GM06990 (cell line): ENCODE measurements at regions not wholly inside any gene's neighbourhood (a gene's known extent, or its start where the extent isn't known, plus 50 kb on each side); places are given as distances from the start of the nearest gene placed in this dataset.

Experiments used
- DNase-seq: peaks from one replicate; pipeline ENCODE4 v3.0.0-alpha.2; 2011; ENCODE audit not compliant: insufficient read length; ENCODE audit errors: extremely low read depth
- H3K27me3 ChIP-seq: replicated peaks from 2 replicates; pipeline ENCODE4 v1.6.0; 2011; ENCODE audit warnings: low read length; ENCODE audit not compliant: control insufficient read depth, insufficient read depth
- H3K36me3 ChIP-seq: 2 replicates; pipeline ENCODE4 v1.5.1; 2011; ENCODE audit warnings: low read length; ENCODE audit not compliant: control insufficient read depth, insufficient read depth
- H3K4me3 ChIP-seq: replicated peaks from 2 replicates; pipeline ENCODE4 v1.5.1; 2011; ENCODE audit warnings: low read depth, mild to moderate bottlenecking, control low read depth, low read length
- TF ChIP-seq, protein P1 (sequence below): IDR thresholded peaks from 2 replicates; pipeline ENCODE4 v1.5.1; 2011; ENCODE audit warnings: low read length, control low read depth, mild to moderate bottlenecking, inconsistent platforms; ENCODE audit not compliant: insufficient read depth, poor library complexity, severe bottlenecking

- TF ChIP-seq, protein P1, sequence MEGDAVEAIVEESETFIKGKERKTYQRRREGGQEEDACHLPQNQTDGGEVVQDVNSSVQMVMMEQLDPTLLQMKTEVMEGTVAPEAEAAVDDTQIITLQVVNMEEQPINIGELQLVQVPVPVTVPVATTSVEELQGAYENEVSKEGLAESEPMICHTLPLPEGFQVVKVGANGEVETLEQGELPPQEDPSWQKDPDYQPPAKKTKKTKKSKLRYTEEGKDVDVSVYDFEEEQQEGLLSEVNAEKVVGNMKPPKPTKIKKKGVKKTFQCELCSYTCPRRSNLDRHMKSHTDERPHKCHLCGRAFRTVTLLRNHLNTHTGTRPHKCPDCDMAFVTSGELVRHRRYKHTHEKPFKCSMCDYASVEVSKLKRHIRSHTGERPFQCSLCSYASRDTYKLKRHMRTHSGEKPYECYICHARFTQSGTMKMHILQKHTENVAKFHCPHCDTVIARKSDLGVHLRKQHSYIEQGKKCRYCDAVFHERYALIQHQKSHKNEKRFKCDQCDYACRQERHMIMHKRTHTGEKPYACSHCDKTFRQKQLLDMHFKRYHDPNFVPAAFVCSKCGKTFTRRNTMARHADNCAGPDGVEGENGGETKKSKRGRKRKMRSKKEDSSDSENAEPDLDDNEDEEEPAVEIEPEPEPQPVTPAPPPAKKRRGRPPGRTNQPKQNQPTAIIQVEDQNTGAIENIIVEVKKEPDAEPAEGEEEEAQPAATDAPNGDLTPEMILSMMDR: no peak
- DNase-seq: no peak
- no peak overlapping the region for H3K4me3 ChIP-seq
Measured at GRCh38 chr5:54756796-54757402, 228.5 kb downstream of the ESM1 start.

GRCh38 chr5:54756301-54756700 lies 229.1 kb downstream of the ESM1 start:
- H3K36me3 ChIP-seq: no peaks in the 10 kb centered on the region
- H3K4me3 ChIP-seq: no peak overlapping the region
- TF ChIP-seq, protein P1: no peak
- H3K27me3 ChIP-seq: no peaks in the 10 kb centered on the region
- DNase-seq: no peak

More at GRCh38 chr5:54756796-54757402, 228.5 kb downstream of the ESM1 start:
- Histone ChIP-seq H3K36me3 (no peaks in the 10 kb centered on the region), H3K27me3 (no peaks in the 10 kb centered on the region)

DNA sequence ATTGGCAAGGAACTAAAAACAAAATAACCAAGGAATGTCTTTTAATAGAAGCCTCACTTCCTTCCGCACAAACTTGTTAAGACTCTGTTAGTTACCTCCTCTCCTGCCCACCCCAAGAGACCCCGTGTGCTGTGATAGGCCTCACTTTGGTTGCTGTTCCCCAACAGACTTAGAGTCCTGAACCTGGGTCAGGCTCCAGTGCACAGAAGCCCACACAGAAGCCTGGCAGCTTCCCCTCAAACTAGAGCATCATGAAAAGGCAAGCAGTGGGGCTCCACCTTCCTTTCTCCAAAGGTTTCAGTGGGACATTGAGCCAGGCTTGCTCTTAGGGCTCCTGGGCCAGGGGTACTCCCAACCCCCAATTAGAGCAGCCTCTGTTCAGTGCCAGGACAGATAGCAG lies 230.5 kb downstream of the ESM1 start:
- no peaks in the 10 kb centered on the region for H3K36me3 ChIP-seq
- H3K27me3 ChIP-seq: no peaks in the 10 kb centered on the region
- no peak for DNase-seq
- H3K4me3 ChIP-seq: no peak overlapping the region
- TF ChIP-seq, protein P1: no peak

- TF ChIP-seq, protein P1: no peak
- H3K4me3 ChIP-seq: no peak overlapping the region
- no peak for DNase-seq
Measured at GRCh38 chr5:54754420-54754819, 231.0 kb downstream of the ESM1 start.

DNA sequence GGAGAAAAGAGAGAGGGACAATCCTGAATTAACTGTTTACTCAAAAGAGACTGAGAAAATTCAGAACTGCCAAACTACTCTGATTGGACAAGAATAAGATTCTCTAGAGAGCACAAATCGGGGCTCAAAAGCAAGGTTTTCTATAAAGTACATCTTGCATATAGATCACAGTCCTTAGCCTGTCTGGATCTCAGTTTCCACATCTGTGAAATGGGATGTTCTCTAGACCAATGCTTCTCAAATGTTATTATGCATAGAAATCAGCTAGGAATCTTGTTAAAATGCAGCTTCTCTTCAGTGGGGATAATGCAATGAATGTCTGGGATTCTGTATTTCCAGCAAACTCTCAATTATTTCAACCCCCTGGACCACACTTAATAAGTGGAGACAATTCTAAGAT lies 231.6 kb downstream of the ESM1 start:
- H3K36me3 ChIP-seq: no peaks in the 10 kb centered on the region
- TF ChIP-seq, protein P1: no peak
- no peak overlapping the region for H3K4me3 ChIP-seq
- no peaks in the 10 kb centered on the region for H3K27me3 ChIP-seq
- no peak for DNase-seq

More at GRCh38 chr5:54754420-54754819, 231.0 kb downstream of the ESM1 start:
- no peaks in the 10 kb centered on the region for H3K27me3 ChIP-seq
- no peaks in the 10 kb centered on the region for H3K36me3 ChIP-seq

GRCh38 chr5:54753034-54753433 lies 232.4 kb downstream of the ESM1 start:
- no peak for DNase-seq
- Histone ChIP-seq H3K4me3 (no peak overlapping the region), H3K27me3 (no peaks in the 10 kb centered on the region), H3K36me3 (no peaks in the 10 kb centered on the region)
- TF ChIP-seq, protein P1: no peak
